HG03432 (cell line): ENCODE measurements at regions not wholly inside any gene's neighbourhood (a gene's known extent, or its start where the extent isn't known, plus 50 kb on each side); places are given as distances from the start of the nearest gene placed in this dataset.

Experiments
- ATAC-seq: cut with Tn5 transposase; IDR thresholded peaks from one replicate; pipeline ENCODE4 v1.9.1; 2021; ENCODE audit warnings: mild to moderate bottlenecking, moderate library complexity; ENCODE audit not compliant: unreplicated experiment

- ATAC-seq = no peak
These were observed 166.4 kb upstream of the ADGRL2 start for GRCh38 chr1:81634294-81634693.

- ATAC-seq = no peak
These were observed 181.6 kb upstream of the ADGRL2 start for GRCh38 chr1:81619156-81619555.

- no peak for ATAC-seq
These were observed 182.4 kb upstream of the ADGRL2 start for GRCh38 chr1:81618376-81618775.

GRCh38 chr1:81617308-81617967 lies 183.3 kb upstream of the ADGRL2 start:
- ATAC-seq = no peak

- no peak for ATAC-seq
These were observed 186.9 kb upstream of the ADGRL2 start for GRCh38 chr1:81613803-81614202.

GRCh38 chr1:81607924-81608323 lies 192.8 kb upstream of the ADGRL2 start:
- no peak for ATAC-seq

- ATAC-seq = no peak
These were observed 193.6 kb upstream of the ADGRL2 start for GRCh38 chr1:81607086-81607485.

- no peak for ATAC-seq
These were observed 194.1 kb upstream of the ADGRL2 start for GRCh38 chr1:81606656-81607055.

GRCh38 chr1:81605023-81605422 lies 195.7 kb upstream of the ADGRL2 start:
- no peak for ATAC-seq

- ATAC-seq = peak; percentile 43
These were observed 199.7 kb upstream of the ADGRL2 start for GRCh38 chr1:81600878-81601622.

- ATAC-seq = no peak
These were observed 200.4 kb upstream of the ADGRL2 start for GRCh38 chr1:81600363-81600762.

- ATAC-seq = no peak
These were observed 202.1 kb upstream of the ADGRL2 start for GRCh38 chr1:81598623-81599022.

GRCh38 chr1:81597720-81598426 lies 202.9 kb upstream of the ADGRL2 start:
- ATAC-seq = peak; percentile 57

- no peak for ATAC-seq
These were observed 204.4 kb upstream of the ADGRL2 start for GRCh38 chr1:81596341-81596740.

- no peak for ATAC-seq
These were observed 206.5 kb upstream of the ADGRL2 start for GRCh38 chr1:81594206-81594605.

GRCh38 chr1:81592233-81592632 lies 208.5 kb upstream of the ADGRL2 start:
- no peak for ATAC-seq

GRCh38 chr1:81590171-81590570 lies 210.6 kb upstream of the ADGRL2 start:
- no peak for ATAC-seq

- no peak for ATAC-seq
These were observed 212.6 kb upstream of the ADGRL2 start for GRCh38 chr1:81588149-81588548.

- no peak for ATAC-seq
These were observed 213.3 kb upstream of the ADGRL2 start for GRCh38 chr1:81587426-81587825.

GRCh38 chr1:81585371-81585770 lies 215.4 kb upstream of the ADGRL2 start:
- no peak for ATAC-seq

- ATAC-seq = no peak
These were observed 216.3 kb upstream of the ADGRL2 start for GRCh38 chr1:81584398-81584797.

- ATAC-seq = no peak
These were observed 216.9 kb upstream of the ADGRL2 start for GRCh38 chr1:81583878-81584277.
